GM18520 (cell line): ENCODE measurements at regions not wholly inside any gene's neighbourhood (a gene's known extent, or its start where the extent isn't known, plus 50 kb on each side); places are given as distances from the start of the nearest gene placed in this dataset.

ENCODE experiments used
- ATAC-seq: cut with Tn5 transposase; IDR thresholded peaks from one replicate; pipeline ENCODE4 v1.9.1; 2021; ENCODE audit not compliant: unreplicated experiment

DNA sequence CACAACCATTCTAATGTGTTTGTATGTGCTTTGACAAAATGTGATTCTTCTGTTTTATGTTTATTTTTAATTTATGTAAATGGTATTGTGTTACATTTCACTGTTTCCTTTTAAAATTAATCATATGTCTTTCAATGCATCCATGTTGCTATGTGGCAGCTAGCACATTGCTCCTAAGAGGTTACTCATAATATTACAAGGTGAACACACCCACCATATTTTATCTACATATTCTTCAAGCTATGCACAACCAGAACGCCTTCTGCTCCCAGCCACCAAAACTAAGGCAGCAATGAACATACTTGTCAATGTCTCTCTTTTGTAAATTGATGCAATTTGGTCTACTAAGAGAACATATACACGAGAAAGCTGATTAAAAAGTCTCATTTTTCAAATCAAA is 160.6 kb upstream of the OSR1 start:
- no peak for ATAC-seq

- no peak for ATAC-seq
Measured at GRCh38 chr2:19507137-19507536, 148.7 kb upstream of the OSR1 start.

GRCh38 chr2:19505199-19506136 is 147.0 kb upstream of the OSR1 start:
- no peak for ATAC-seq

DNA sequence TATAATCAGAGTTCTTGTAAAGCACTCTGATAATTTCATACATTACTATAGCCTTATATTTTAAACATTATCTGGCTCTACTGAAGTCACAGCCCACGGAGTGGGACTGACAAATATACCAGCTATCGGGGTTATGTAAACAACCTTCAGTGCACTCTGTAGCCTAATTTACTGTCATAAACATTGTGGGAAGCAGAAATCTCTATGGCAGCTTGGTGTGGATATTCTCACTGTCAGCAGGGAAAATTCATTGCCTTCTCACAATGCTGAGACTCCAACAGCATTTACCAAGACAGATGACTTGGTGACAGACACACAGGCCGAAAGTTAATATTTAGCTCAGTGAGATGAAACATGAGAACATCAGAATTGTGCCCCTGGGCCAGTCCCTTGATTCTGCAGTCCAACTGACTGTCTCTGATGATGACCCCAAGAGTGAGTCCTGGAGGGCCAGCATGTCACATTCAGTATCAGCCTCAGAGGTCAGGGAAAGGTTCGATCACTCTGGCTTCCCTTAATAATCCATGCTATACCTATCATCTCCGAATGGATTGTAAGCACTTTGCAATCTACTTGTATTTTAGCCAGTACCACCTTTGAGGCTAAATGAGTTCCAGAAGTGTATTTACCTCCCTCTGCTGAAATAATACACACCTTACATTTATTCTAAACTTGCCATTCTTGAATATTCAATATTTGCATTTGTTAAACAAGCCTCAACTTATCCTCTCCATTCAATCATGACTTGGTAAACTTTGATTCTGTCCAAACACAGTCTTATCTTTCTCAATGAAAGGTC is 146.2 kb upstream of the OSR1 start:
- no peak for ATAC-seq

DNA sequence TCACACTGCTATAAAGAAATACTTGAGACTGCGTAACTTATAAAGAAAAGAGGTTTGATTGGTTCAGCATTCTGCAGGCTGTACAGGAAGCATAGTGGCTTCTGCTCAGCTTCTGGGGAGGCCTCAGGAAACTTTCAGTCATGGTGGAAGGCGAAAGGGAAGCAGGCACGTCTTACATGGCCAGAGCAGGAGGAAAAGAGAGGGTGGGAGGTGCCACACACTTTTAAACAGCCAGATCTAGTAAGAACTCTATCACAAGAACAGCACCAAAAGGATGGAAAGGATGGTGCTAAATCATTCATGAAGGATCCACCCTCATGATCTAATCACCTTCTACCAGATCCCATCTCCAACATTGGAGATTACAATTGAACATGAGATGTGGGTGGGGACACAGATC is 145.5 kb upstream of the OSR1 start:
- no peak for ATAC-seq

GRCh38 chr2:19503406-19503805 is 145.0 kb upstream of the OSR1 start:
- no peak for ATAC-seq

DNA sequence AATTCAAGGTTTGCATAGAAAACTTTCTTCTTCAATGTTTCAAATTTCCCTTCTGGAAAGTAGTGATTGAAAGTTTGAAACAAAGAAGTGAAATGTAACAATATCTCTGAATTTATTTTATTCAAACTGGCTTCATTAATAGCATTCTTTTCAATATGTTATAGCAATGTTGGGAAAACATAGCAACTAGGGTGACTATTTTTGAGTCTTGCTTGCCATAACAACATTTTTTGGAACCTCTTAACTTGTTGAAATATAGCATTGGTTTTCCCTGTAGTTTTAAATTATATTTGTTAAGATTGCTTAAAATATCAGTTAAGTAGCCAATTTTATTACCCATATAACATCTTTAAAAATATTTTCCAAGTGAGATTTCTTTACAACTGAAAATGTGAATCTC is 141.7 kb upstream of the OSR1 start:
- no peak for ATAC-seq

GRCh38 chr2:19496646-19497045 is 138.2 kb upstream of the OSR1 start:
- no peak for ATAC-seq

DNA sequence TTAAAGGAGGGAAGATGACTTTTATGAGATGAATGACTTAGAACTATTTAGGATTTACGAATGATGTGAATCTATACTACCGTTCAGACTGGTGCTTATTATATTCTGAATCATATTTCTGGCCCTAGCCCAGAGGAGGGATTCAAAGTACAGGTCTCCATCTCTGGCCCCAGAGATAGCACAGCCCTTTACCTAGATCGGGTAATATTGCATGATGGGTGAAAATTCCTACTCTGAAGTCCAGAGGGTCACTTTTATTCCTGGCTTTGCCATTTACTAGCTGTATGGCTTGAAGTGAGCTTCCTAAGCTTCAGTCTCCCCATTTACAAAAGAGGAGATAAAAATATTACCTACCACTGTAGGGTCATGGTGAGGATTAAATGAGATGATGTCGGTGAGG is 135.8 kb upstream of the OSR1 start:
- no peak for ATAC-seq

GRCh38 chr2:19491796-19492195 is 133.4 kb upstream of the OSR1 start:
- no peak for ATAC-seq

- no peak for ATAC-seq
Measured at GRCh38 chr2:19490846-19491435, 132.5 kb upstream of the OSR1 start.

- peak; percentile 90 for ATAC-seq
Measured at GRCh38 chr2:19488009-19488691, 129.7 kb upstream of the OSR1 start.

DNA sequence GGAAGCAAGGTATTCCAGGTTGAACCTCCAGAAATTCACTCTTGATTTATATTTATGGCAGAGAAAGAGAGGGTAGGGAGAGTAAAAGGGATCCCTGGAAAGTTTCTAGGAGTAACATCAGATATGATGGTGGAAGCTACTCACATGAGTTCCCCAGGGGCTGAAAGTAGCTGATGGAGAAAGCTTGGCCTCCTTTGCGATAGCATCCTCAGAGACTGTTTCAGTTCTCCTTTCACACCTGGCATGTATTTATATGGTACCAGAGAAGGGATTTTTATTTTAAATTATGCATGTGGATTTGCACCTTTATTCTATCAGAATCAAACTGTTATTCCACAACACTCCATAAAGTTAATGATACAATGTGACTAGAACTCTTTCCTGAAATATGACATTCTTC is 126.3 kb upstream of the OSR1 start:
- no peak for ATAC-seq

DNA sequence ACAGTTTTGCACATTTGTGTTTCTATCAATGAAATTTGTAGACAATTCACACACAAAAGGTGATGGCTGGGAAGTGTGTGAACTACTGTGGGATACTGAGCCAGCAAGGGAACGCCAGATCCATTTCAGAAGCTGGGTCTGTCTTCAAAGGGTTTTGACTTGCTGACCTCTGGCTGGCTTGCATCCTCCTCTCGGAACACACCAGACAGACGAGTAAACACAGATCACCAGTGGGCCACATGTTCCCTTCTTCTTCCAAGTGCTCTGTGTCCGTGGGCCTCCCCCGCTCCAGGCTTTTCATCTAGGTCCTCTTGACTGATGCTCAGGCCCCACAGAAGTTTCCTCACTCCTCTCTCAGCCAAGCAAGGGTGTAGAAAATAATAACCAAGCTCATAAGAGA is 122.2 kb upstream of the OSR1 start:
- no peak for ATAC-seq

DNA sequence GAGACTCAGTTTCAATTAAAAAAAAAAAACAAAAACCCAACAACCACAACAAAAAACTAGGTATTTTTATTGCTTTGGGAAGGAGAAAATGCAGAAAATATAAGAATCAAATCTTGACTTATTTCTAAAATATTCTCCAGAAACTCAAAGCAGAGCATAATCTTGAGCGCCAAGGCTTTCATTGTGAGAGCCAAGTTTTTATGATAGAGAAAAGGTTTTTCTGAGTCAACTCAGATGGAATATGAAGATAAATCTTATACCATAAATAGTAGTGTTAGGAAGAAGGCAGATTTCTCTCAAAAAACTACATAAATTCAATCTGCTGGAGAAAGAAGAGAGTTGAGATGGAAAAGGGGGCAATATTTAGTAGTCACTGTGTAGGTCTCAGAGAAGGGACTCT is 121.2 kb upstream of the OSR1 start:
- ATAC-seq, result no peak

DNA sequence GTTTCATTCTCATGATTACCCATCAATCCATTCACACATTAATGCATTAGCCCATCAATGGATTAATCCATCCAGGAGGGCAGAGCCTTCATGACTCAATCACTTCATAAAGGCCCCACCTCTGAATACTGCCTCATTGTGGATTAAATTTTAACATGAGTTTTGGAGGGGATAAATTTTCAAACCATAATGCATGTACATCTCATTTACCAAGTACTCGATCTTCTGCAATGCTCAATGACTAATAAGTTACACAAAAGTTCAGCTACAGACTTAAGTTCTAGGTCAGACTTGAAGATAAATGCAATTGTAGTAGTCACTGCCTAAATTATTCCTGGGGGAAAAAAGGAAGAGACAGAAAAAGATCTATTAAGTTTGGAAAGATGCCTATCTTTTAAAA is 120.0 kb upstream of the OSR1 start:
- no peak for ATAC-seq

GRCh38 chr2:19476327-19476726 is 117.9 kb upstream of the OSR1 start:
- ATAC-seq, result no peak

DNA sequence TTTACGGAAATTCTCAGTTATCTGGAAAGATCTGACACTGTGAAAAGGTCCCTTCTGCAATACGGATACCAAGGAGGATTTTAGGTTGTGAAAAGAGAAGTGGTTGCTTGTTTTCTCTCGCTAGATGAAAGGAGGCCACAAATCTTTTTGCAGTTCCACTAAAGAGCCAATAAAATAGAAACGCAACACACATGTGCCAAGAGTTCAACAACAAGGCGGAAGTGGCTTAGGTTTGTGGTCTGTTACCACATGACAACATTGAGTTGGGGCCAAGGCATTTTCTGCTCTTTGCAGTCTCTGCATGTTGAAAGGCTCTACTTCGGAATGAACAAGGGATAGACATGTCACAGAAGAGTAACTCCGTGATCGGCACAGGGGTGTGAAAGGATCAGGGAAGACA is 115.7 kb upstream of the OSR1 start:
- ATAC-seq, result peak; percentile 70

GRCh38 chr2:19473350-19473749 is 114.9 kb upstream of the OSR1 start:
- ATAC-seq, result no peak

DNA sequence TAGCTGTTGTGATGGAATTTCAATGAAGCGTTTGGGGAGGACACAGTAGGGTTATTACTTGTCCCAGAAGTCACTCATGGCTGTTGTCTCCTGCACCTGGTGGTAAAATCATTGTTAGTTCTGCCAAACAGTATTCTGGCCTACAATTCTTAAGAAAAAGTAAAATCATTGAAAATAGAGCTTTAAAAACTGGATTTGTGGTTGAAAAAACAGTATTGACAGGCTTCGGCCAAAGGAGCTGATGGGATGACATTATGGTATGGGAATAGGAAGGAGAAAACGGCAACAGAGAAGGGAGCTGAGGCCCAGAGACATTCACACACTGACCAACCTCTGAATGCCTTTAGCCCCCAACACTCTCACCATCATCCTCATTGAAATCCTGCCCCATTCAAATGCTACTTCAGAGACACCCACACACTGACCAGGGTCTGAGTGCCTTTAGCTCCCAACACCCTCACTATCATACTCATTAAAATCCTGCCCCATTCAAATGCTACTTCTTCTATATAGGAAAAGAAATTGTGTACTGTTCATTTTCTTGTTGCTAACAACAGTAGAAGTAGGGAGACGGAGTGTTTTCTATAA is 114.1 kb upstream of the OSR1 start:
- no peak for ATAC-seq

- ATAC-seq, result no peak
Measured at GRCh38 chr2:19471491-19471890, 113.1 kb upstream of the OSR1 start.
